H9 (cell line): ENCODE measurements at regions not wholly inside any gene's neighbourhood (a gene's known extent, or its start where the extent isn't known, plus 50 kb on each side); places are given as distances from the start of the nearest gene placed in this dataset.

ENCODE experiments used
- DNase-seq: peaks from one replicate; pipeline ENCODE4 v3.0.0-alpha.2; 2017
- H2AFZ ChIP-seq: one replicate; pipeline ENCODE4 v1.6.1; 2013; ENCODE audit warnings: mild to moderate bottlenecking, low read length, control low read depth, moderate library complexity
- H2AK5ac ChIP-seq: 2 replicates; pipeline ENCODE4 v1.6.1; 2013; ENCODE audit warnings: low read length, control low read depth, mixed read lengths; ENCODE audit not compliant: insufficient read length
- H2BK120ac ChIP-seq: one replicate; pipeline ENCODE4 v1.6.1; 2013; ENCODE audit warnings: low read depth, mild to moderate bottlenecking, low read length, control low read depth, inconsistent platforms; ENCODE audit not compliant: poor library complexity, severe bottlenecking
- H2BK12ac ChIP-seq: 2 replicates; pipeline ENCODE4 v1.6.1; 2013; ENCODE audit warnings: low read length, control low read depth, mixed read lengths, low read depth; ENCODE audit not compliant: insufficient read length
- H2BK15ac ChIP-seq: 2 replicates; pipeline ENCODE4 v1.6.1; 2013; ENCODE audit warnings: low read depth, low read length, control low read depth
- H2BK20ac ChIP-seq: one replicate; pipeline ENCODE4 v1.6.1; 2013; ENCODE audit warnings: low read depth, mild to moderate bottlenecking, low read length, control low read depth, inconsistent platforms; ENCODE audit not compliant: poor library complexity, severe bottlenecking
- H2BK5ac ChIP-seq: 2 replicates; pipeline ENCODE4 v1.6.1; 2013; ENCODE audit warnings: low read length, control low read depth, mixed read lengths; ENCODE audit not compliant: insufficient read length
- H3K14ac ChIP-seq: 2 replicates; pipeline ENCODE4 v1.6.1; 2013; ENCODE audit warnings: low read length, control low read depth; ENCODE audit not compliant: insufficient read depth
- H3K18ac ChIP-seq: 2 replicates; pipeline ENCODE4 v1.6.1; 2013; ENCODE audit warnings: low read depth, mild to moderate bottlenecking, mixed read lengths, low read length, control low read depth; ENCODE audit not compliant: insufficient read length
- H3K23ac ChIP-seq: 2 replicates; pipeline ENCODE4 v1.6.1; 2013; ENCODE audit warnings: low read length, control low read depth, mixed read lengths, low read depth; ENCODE audit not compliant: insufficient read length
- H3K23me2 ChIP-seq: 2 replicates; pipeline ENCODE4 v1.6.1; 2013; ENCODE audit warnings: low read depth, mild to moderate bottlenecking, mixed read lengths, low read length, control low read depth; ENCODE audit not compliant: insufficient read length, poor library complexity, severe bottlenecking
- H3K27ac ChIP-seq: 2 replicates; pipeline ENCODE4 v1.5.1; 2013; ENCODE audit warnings: low read length, control low read depth, mixed read lengths, low read depth; ENCODE audit not compliant: insufficient read length
- H3K27me3 ChIP-seq: 2 replicates; pipeline ENCODE4 v1.6.1; 2013; ENCODE audit warnings: low read length, control low read depth, inconsistent platforms; ENCODE audit not compliant: insufficient read depth
- H3K4ac ChIP-seq: 2 replicates; pipeline ENCODE4 v1.6.1; 2013; ENCODE audit warnings: low read depth, mild to moderate bottlenecking, control low read depth, inconsistent platforms, low read length, moderate library complexity
- H3K4me1 ChIP-seq: 2 replicates; pipeline ENCODE4 v1.6.1; 2013; ENCODE audit warnings: low read length, control low read depth, inconsistent platforms; ENCODE audit not compliant: insufficient read depth
- H3K4me2 ChIP-seq: 2 replicates; pipeline ENCODE4 v1.6.1; 2013; ENCODE audit warnings: low read length, control low read depth, mixed read lengths; ENCODE audit not compliant: insufficient read length, insufficient read depth
- H3K56ac ChIP-seq: 2 replicates; pipeline ENCODE4 v1.6.1; 2013; ENCODE audit warnings: low read depth, mild to moderate bottlenecking, mixed read lengths, low read length, control low read depth; ENCODE audit not compliant: insufficient read length
- H3K79me1 ChIP-seq: 2 replicates; pipeline ENCODE4 v1.6.1; 2013; ENCODE audit warnings: low read depth, mild to moderate bottlenecking, moderate library complexity, low read length, control low read depth, inconsistent platforms; ENCODE audit not compliant: insufficient read depth, poor library complexity, severe bottlenecking
- H3K79me2 ChIP-seq: 2 replicates; pipeline ENCODE4 v1.6.1; 2013; ENCODE audit warnings: low read length, control low read depth, inconsistent platforms; ENCODE audit not compliant: insufficient read depth
- H3K9ac ChIP-seq: 2 replicates; pipeline ENCODE4 v1.6.1; 2013; ENCODE audit warnings: low read length, control low read depth, mixed read lengths; ENCODE audit not compliant: insufficient read length; ENCODE audit errors: extremely low read depth
- H3K9me3 ChIP-seq: one replicate; pipeline ENCODE4 v1.6.1; 2013; ENCODE audit warnings: low read depth, low read length, inconsistent platforms; ENCODE audit not compliant: control insufficient read depth
- H3T11ph ChIP-seq: one replicate; pipeline ENCODE4 v1.6.1; 2013; ENCODE audit warnings: mild to moderate bottlenecking, low read length, control low read depth, inconsistent platforms
- H4K20me1 ChIP-seq: one replicate; pipeline ENCODE4 v1.6.1; 2013; ENCODE audit not compliant: control insufficient read depth, insufficient read length, insufficient read depth
- H4K5ac ChIP-seq: 2 replicates; pipeline ENCODE4 v1.6.1; 2013; ENCODE audit warnings: low read depth, mild to moderate bottlenecking, mixed read lengths, low read length, control low read depth; ENCODE audit not compliant: insufficient read length
- H4K8ac ChIP-seq: replicated peaks from 2 replicates; pipeline ENCODE4 v1.6.1; 2013; ENCODE audit warnings: low read length, control low read depth, mixed read lengths, low read depth; ENCODE audit not compliant: insufficient read length
- H4K91ac ChIP-seq: 2 replicates; pipeline ENCODE4 v1.6.1; 2013; ENCODE audit warnings: low read depth, mild to moderate bottlenecking, moderate library complexity, mixed read lengths, low read length, control low read depth; ENCODE audit not compliant: insufficient read length
- H3K27ac Mint-ChIP-seq, 3 experiments: 2 replicates in 2 of 3; 3 replicates in 1 of 3; pipeline ENCODE4 v1.8.0; 2020 to 2021; ENCODE audit warnings: mixed read lengths in 3 of 3, mild to moderate bottlenecking in 1 of 3, moderate library complexity in 1 of 3
- H3K27me3 Mint-ChIP-seq: 2 replicates; pipeline ENCODE4 v1.8.0; 2021; ENCODE audit warnings: low read depth, mild to moderate bottlenecking, moderate library complexity, mixed read lengths
- H3K36me3 Mint-ChIP-seq, 3 experiments: 2 replicates in 2 of 3; 3 replicates in 1 of 3; pipeline ENCODE4 v1.8.0; 2020 to 2021; ENCODE audit warnings: low read depth in 3 of 3, mixed read lengths in 3 of 3; ENCODE audit not compliant: insufficient read depth in 1 of 3
- H3K4me1 Mint-ChIP-seq, 2 experiments: 2 replicates each; pipeline ENCODE4 v1.8.0; 2020; ENCODE audit warnings: mixed read lengths in 2 of 2
- H3K4me3 Mint-ChIP-seq, 2 experiments: 2 replicates in 1 of 2; 3 replicates in 1 of 2; pipeline ENCODE4 v1.8.0; 2020 to 2021; ENCODE audit warnings: mild to moderate bottlenecking in 2 of 2, mixed read lengths in 2 of 2, moderate library complexity in 1 of 2
- H3K9me3 Mint-ChIP-seq, 2 experiments: 2 replicates in 1 of 2; 3 replicates in 1 of 2; pipeline ENCODE4 v1.8.0; 2020; ENCODE audit warnings: mild to moderate bottlenecking in 2 of 2, mixed read lengths in 2 of 2, moderate library complexity in 1 of 2
- WGBS: extraction: QIAGEN DNeasy Blood & Tissue Kit; methylation state at CpG from one replicate; pipeline ENCODE4 v1.1.7; 2013; ENCODE audit warnings: missing lambda C conversion rate, low lambda C conversion rate, mixed read lengths; ENCODE audit not compliant: insufficient read length; ENCODE audit errors: extremely low coverage; 5-methylcytosine and 5-hydroxymethylcytosine counted together
- TF ChIP-seq, protein P1 (sequence below): fragments of 200-600 bp; sonication (generic); conservative IDR thresholded peaks from 3 replicates; pipeline ENCODE4 v1.8.0; 2021; ENCODE audit warnings: antibody characterized with exemption, mild to moderate bottlenecking

- peaks cover 0 to 4% of the 10 kb centered on the region in 2 experiments; a peak in 2 of 5 replicates for H3K9me3 Mint-ChIP-seq
- Histone ChIP-seq H3K79me1 (no peaks in the 10 kb centered on the region), H3K9ac (no peak overlapping the region), H2BK120ac (no peak overlapping the region), H3K4ac (no peak overlapping the region), H3K23ac (no peak overlapping the region), H3K4me2 (no peak overlapping the region), H4K91ac (no peak overlapping the region), H2BK15ac (no peak overlapping the region), H3K18ac (peak overlapping the region; percentile 8), H2AK5ac (no peak overlapping the region), H2BK12ac (no peak overlapping the region), H3K27me3 (peaks cover 3% of the 10 kb centered on the region), H3K56ac (no peak overlapping the region), H3K27ac (no peak overlapping the region), H2AFZ (no peak overlapping the region), H3K79me2 (no peaks in the 10 kb centered on the region), H3K23me2 (no peaks in the 10 kb centered on the region), H2BK20ac (no peak overlapping the region), H3K14ac (no peak overlapping the region), H4K5ac (no peak overlapping the region), H3K9me3 (no peaks in the 10 kb centered on the region), H3K4me1 (no peaks in the 10 kb centered on the region), H4K20me1 (no peaks in the 10 kb centered on the region), H4K8ac (no peak overlapping the region), H3T11ph (no peak overlapping the region), H2BK5ac (no peak overlapping the region)
- peaks cover 14% of the 10 kb centered on the region for H3K27me3 Mint-ChIP-seq
- WGBS: no CpG with 5 or more reads among the region's 21 CpGs
- H3K27ac Mint-ChIP-seq: peak overlapping the region in 1 of 3 experiments; percentile 76; a peak in 1 of 7 replicates
- TF ChIP-seq, protein P1, sequence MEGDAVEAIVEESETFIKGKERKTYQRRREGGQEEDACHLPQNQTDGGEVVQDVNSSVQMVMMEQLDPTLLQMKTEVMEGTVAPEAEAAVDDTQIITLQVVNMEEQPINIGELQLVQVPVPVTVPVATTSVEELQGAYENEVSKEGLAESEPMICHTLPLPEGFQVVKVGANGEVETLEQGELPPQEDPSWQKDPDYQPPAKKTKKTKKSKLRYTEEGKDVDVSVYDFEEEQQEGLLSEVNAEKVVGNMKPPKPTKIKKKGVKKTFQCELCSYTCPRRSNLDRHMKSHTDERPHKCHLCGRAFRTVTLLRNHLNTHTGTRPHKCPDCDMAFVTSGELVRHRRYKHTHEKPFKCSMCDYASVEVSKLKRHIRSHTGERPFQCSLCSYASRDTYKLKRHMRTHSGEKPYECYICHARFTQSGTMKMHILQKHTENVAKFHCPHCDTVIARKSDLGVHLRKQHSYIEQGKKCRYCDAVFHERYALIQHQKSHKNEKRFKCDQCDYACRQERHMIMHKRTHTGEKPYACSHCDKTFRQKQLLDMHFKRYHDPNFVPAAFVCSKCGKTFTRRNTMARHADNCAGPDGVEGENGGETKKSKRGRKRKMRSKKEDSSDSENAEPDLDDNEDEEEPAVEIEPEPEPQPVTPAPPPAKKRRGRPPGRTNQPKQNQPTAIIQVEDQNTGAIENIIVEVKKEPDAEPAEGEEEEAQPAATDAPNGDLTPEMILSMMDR: no peak
- H3K36me3 Mint-ChIP-seq: no peaks in the 10 kb centered on the region; a peak in 1 of 7 replicates
- DNase-seq: no peak
- H3K4me3 Mint-ChIP-seq: no peak overlapping the region
- peaks cover 13 to 14% of the 10 kb centered on the region in 2 experiments for H3K4me1 Mint-ChIP-seq
Observed at GRCh38 chr12:58172433-58173073, 231.2 kb downstream of the ATP23 start.
